CD8-positive, alpha-beta memory T cell (primary cell): ENCODE measurements at regions not wholly inside any gene's neighbourhood (a gene's known extent, or its start where the extent isn't known, plus 50 kb on each side); places are given as distances from the start of the nearest gene placed in this dataset.

ENCODE experiments used
- CTCF ChIA-PET: fragments of 350-600 bp; sonication (Branson Sonifier 250); formaldehyde crosslinking; loops from one replicate; lab custom pipeline; 2021; ENCODE audit warnings: antibody characterized with exemption; lab: Charles Lee
- POLR2A ChIA-PET: fragments of 350-600 bp; sonication (Branson Sonifier 250); formaldehyde crosslinking; loops from one replicate; lab custom pipeline; 2021; ENCODE audit warnings: antibody characterized with exemption; lab: Charles Lee
- DNase-seq, 5 donors: peaks; one replicate each; pipeline versions ENCODE4 v3.0.0 to v3.0.0-alpha.2; 2020 to 2022; ENCODE audit warnings: mixed read lengths in 1 of 5
- H3K27ac ChIP-seq: one replicate; pipeline ENCODE4 v1.7.0; 2013; ENCODE audit warnings: low read depth, mild to moderate bottlenecking, low read length, moderate library complexity
- H3K27me3 ChIP-seq: 2 replicates; pipeline ENCODE4 v1.7.0; 2013; ENCODE audit warnings: low read length, mild to moderate bottlenecking; ENCODE audit not compliant: insufficient read depth, poor library complexity, severe bottlenecking
- H3K36me3 ChIP-seq: 2 replicates; pipeline ENCODE4 v1.7.0; 2013; ENCODE audit warnings: mild to moderate bottlenecking, low read length, moderate library complexity; ENCODE audit not compliant: insufficient read depth
- H3K4me1 ChIP-seq: 2 replicates; pipeline ENCODE4 v1.7.0; 2013; ENCODE audit warnings: mild to moderate bottlenecking, low read length, moderate library complexity; ENCODE audit not compliant: insufficient read depth
- H3K4me3 ChIP-seq: 2 replicates; pipeline ENCODE4 v1.7.0; 2013; ENCODE audit warnings: mild to moderate bottlenecking, low read length
- H3K9me3 ChIP-seq: 2 replicates; pipeline ENCODE4 v1.7.0; 2013; ENCODE audit warnings: mild to moderate bottlenecking, low read length
- H3K27ac Mint-ChIP-seq, 8 donors: one replicate each; pipeline ENCODE4 v1.8.0; 2020 to 2021; ENCODE audit warnings: mixed read lengths in 8 of 8, mild to moderate bottlenecking in 6 of 8, inconsistent platforms in 3 of 8, moderate library complexity in 3 of 8
- H3K27me3 Mint-ChIP-seq, 2 donors: one replicate each; pipeline ENCODE4 v1.8.0; 2020 to 2021; ENCODE audit warnings: mixed read lengths in 2 of 2, mild to moderate bottlenecking in 1 of 2, moderate library complexity in 1 of 2
- H3K36me3 Mint-ChIP-seq, 3 donors: one replicate each; pipeline ENCODE4 v1.8.0; 2020 to 2021; ENCODE audit warnings: mixed read lengths in 3 of 3, inconsistent platforms in 1 of 3, mild to moderate bottlenecking in 1 of 3
- H3K4me1 Mint-ChIP-seq, 3 donors: one replicate each; pipeline ENCODE4 v1.8.0; 2020 to 2021; ENCODE audit warnings: mixed read lengths in 3 of 3, inconsistent platforms in 1 of 3, mild to moderate bottlenecking in 1 of 3
- H3K4me3 Mint-ChIP-seq, 7 donors: one replicate each; pipeline ENCODE4 v1.8.0; 2020 to 2021; ENCODE audit warnings: mixed read lengths in 7 of 7, mild to moderate bottlenecking in 6 of 7, moderate library complexity in 4 of 7, inconsistent platforms in 2 of 7
- H3K9me3 Mint-ChIP-seq, 5 donors: one replicate each; pipeline ENCODE4 v1.8.0; 2020 to 2022; ENCODE audit warnings: mixed read lengths in 5 of 5, mild to moderate bottlenecking in 3 of 5, moderate library complexity in 2 of 5, inconsistent platforms in 1 of 5

DNA sequence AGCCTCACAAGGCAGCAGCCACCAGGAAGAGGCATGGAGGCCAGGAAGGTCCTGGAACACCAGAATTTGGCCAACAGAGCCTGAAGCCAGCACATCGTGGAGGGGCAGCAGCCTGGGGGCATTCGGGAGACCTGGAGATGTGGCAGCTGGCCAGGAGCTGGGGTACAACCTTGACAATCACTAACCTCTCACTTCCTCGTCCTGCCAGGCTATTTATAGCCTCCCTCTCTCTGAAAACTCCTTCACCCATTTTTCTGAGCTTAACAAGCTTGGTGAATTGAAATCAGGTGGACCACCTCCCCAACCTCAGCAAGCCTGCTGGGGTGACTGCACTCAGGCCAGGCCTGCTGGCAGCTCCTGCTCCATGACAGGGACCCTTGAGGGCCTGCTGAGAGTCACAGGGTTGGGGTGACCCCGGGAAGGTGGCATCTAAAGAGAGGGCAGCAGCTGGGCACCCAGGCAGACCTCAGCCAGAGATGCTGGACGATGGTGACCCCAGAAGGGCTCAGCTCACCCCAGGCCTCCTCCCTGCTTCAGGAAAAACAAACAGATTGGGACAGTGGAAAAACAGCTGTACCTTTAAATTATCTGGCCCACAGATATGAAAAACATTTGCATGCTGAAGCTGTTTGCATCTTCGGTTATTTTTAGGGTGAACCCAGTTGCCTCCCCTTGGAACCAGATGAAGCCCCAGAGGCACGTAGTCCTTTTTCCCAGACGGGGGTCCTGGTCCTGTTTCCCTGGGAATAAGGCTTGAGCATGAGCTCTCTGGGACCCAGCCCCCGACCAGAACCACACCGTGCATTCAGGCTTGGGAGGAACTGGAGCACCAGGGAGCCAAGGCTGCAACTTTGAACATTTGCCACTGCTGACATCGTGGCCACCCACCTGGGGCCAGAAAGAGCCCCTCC is 67.0 kb downstream of the PITPNM2 start:
- H3K4me1 ChIP-seq, result peaks cover 2% of the 10 kb centered on the region
- Mint-ChIP-seq H3K4me3 (no peak overlapping the region), H3K27me3 (no peaks in the 10 kb centered on the region), H3K36me3 (no peaks in the 10 kb centered on the region), H3K27ac (peak overlapping the region in 2 of 8 donors; percentile 66 to 89), H3K9me3 (no peaks in the 10 kb centered on the region), H3K4me1 (peaks cover 0 to 2% (median 2%) of the 10 kb centered on the region in 3 donors)
- DNase-seq, result no peak
- CTCF ChIA-PET, result interaction anchor here (1.2 kb wide), 1 partner anchor 9 kb away, joined by 4 read pairs; no protein-coding TSS in a partner anchor
- no peaks in the 10 kb centered on the region for H3K27me3 ChIP-seq
- no peak overlapping the region for H3K27ac ChIP-seq
- H3K9me3 ChIP-seq, result no peaks in the 10 kb centered on the region
- H3K4me3 ChIP-seq, result no peak overlapping the region
- POLR2A ChIA-PET, result no interaction called here
- no peaks in the 10 kb centered on the region for H3K36me3 ChIP-seq

DNA sequence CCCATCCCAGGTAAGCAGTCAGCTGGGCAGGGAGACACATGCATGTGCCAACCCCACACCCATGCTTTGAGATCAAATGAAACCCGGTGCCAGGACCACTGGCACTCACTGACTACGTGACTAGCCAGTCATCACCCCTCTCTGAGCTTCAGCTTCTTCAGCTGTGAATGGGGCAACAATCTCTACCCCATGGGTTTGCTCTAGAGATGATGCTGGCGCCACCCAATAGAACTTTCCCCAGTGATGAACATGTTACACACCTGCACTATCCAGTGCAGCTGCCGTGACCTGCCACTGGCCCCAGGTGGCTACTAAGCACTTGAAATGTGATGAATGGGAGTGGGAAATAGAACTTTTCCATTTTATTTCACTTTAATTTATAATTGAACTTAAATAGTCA is 70.3 kb downstream of the PITPNM2 start:
- Mint-ChIP-seq H3K4me1 (peaks cover 19 to 23% (median 22%) of the 10 kb centered on the region in 3 donors), H3K9me3 (no peaks in the 10 kb centered on the region), H3K4me3 (no peak overlapping the region), H3K36me3 (no peaks in the 10 kb centered on the region), H3K27ac (peak overlapping the region in 2 of 8 donors; percentile 37 to 38), H3K27me3 (no peaks in the 10 kb centered on the region)
- no peak overlapping the region for H3K27ac ChIP-seq
- POLR2A ChIA-PET, result no interaction called here
- H3K36me3 ChIP-seq, result no peaks in the 10 kb centered on the region
- no peaks in the 10 kb centered on the region for H3K9me3 ChIP-seq
- peaks cover 19% of the 10 kb centered on the region for H3K4me1 ChIP-seq
- CTCF ChIA-PET, result no interaction called here
- DNase-seq, result no peak
- H3K4me3 ChIP-seq, result no peak overlapping the region
- H3K27me3 ChIP-seq, result no peaks in the 10 kb centered on the region

- H3K36me3 ChIP-seq, result no peaks in the 10 kb centered on the region
- H3K4me3 ChIP-seq, result no peak overlapping the region
- H3K27me3 ChIP-seq, result no peaks in the 10 kb centered on the region
- Mint-ChIP-seq H3K4me3 (no peak overlapping the region), H3K27me3 (no peaks in the 10 kb centered on the region), H3K4me1 (peaks cover 36 to 41% (median 37%) of the 10 kb centered on the region in 3 donors), H3K27ac (peak overlapping the region in 4 of 8 donors; percentile 11 to 69 (median 51)), H3K9me3 (no peaks in the 10 kb centered on the region), H3K36me3 (no peaks in the 10 kb centered on the region)
- no peaks in the 10 kb centered on the region for H3K9me3 ChIP-seq
- no peak overlapping the region for H3K27ac ChIP-seq
- ChIA-PET POLR2A (no interaction called here), CTCF (interaction anchor here (0.5 kb wide), 1 partner anchor 155 kb away, joined by 3 read pairs; no protein-coding TSS in a partner anchor)
- no peak for DNase-seq
- H3K4me1 ChIP-seq, result peaks cover 38% of the 10 kb centered on the region
Measured at GRCh38 chr12:123078531-123079155, 72.2 kb downstream of the PITPNM2 start.

DNA sequence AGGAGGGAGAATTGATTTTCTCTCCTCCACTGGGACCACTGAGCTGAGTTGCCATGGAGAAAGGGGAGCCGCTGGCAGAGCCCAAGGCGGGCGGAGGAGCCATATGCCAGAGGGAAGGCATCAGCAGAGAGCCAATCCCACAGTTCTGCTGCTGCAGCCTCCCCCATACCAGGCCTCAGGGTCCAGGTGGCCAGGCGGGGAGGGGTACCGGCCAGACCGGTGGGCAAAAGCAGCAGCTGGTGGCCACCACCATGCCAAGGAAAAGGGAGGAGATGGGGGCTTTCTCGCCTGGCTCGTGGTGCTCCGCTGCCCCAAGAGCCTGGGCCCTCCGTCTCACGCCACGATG is 72.8 kb downstream of the PITPNM2 start:
- H3K4me3 Mint-ChIP-seq, result no peak overlapping the region
- H3K4me1 Mint-ChIP-seq, result peaks cover 41 to 46% (median 42%) of the 10 kb centered on the region in 3 donors
- no peaks in the 10 kb centered on the region for H3K27me3 ChIP-seq
- no peaks in the 10 kb centered on the region for H3K27me3 Mint-ChIP-seq
- peaks cover 43% of the 10 kb centered on the region for H3K4me1 ChIP-seq
- no peak overlapping the region for H3K27ac Mint-ChIP-seq
- H3K27ac ChIP-seq, result no peak overlapping the region
- ChIA-PET CTCF (no interaction called here), POLR2A (no interaction called here)
- no peak overlapping the region for H3K4me3 ChIP-seq
- no peaks in the 10 kb centered on the region for H3K9me3 ChIP-seq
- no peaks in the 10 kb centered on the region for H3K36me3 ChIP-seq
- no peaks in the 10 kb centered on the region for H3K36me3 Mint-ChIP-seq
- no peak for DNase-seq
- no peaks in the 10 kb centered on the region for H3K9me3 Mint-ChIP-seq

DNA sequence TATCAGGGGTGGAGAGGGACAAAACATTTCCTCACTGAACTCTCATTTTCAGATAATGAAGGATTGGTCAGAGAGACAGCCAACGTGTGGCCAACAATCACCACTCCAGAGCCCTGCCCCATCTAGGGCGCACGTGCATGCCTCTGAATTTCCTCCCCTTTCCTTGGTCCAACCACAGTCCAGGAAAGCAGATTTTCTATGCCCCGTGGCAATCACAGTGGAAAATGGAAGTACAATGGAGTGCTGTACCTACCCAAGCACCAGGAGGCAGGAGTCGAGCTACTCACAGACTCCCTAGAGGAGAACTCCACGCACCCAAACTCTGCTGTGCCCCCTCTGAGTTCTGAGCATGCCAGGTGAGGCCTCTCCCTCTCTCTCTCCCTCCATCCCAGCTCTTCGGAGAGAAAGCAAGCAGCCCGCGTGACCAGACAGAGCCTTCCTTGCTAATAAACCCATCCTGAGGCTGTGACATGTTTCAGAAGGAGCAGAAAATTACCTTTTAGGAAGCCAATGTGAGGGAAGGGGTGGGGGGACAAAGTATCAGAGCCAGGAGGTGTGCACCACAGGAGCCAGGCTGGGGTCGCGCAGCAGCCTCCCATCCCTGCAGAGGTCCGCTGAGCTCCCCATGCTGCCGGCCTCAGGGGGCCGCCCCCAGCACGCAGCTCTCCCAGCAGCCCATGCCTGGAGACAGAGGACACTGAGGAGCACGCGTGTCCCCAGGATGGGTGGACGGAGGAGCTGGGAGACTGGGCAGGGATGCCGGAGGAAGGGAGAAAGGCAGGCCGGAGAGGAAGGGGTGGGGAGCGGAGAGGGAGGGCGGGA is 73.4 kb downstream of the PITPNM2 start:
- Histone ChIP-seq H3K9me3 (no peaks in the 10 kb centered on the region), H3K4me1 (peaks cover 49% of the 10 kb centered on the region), H3K27me3 (no peaks in the 10 kb centered on the region), H3K27ac (no peak overlapping the region), H3K36me3 (no peaks in the 10 kb centered on the region), H3K4me3 (no peak overlapping the region)
- peaks cover 42 to 48% (median 43%) of the 10 kb centered on the region in 3 donors for H3K4me1 Mint-ChIP-seq
- no peak for DNase-seq
- peak overlapping the region; percentile 86 to 99 (median 97) for H3K27ac Mint-ChIP-seq
- no peaks in the 10 kb centered on the region for H3K27me3 Mint-ChIP-seq
- H3K36me3 Mint-ChIP-seq, result no peaks in the 10 kb centered on the region
- CTCF ChIA-PET, result interaction anchor here (0.8 to 3.0 kb wide), 3 partner anchors 34 to 160 kb away, joined by 3 to 19 read pairs (median 7); partner anchors contain the start of gene PITPNM2
- POLR2A ChIA-PET, result interaction anchor here (1.4 kb wide), 1 partner anchor 155 kb away, joined by 4 read pairs; the partner anchor contains the start of gene MPHOSPH9
- H3K9me3 Mint-ChIP-seq, result no peaks in the 10 kb centered on the region
- peak overlapping the region in 3 of 7 donors; percentile 87 to 94 (median 88) for H3K4me3 Mint-ChIP-seq

- Mint-ChIP-seq H3K27me3 (no peaks in the 10 kb centered on the region), H3K4me1 (peaks cover 42 to 55% (median 43%) of the 10 kb centered on the region in 3 donors), H3K4me3 (peak overlapping the region; percentile 77 to 94 (median 87)), H3K9me3 (no peaks in the 10 kb centered on the region), H3K27ac (peak overlapping the region; percentile 86 to 99 (median 97)), H3K36me3 (no peaks in the 10 kb centered on the region)
- Histone ChIP-seq H3K36me3 (no peaks in the 10 kb centered on the region), H3K9me3 (no peaks in the 10 kb centered on the region), H3K4me1 (peaks cover 55% of the 10 kb centered on the region), H3K4me3 (peak overlapping the region; percentile 46), H3K27ac (peak overlapping the region; percentile 29), H3K27me3 (no peaks in the 10 kb centered on the region)
- CTCF ChIA-PET, result interaction anchor here (0.8 to 3.0 kb wide), 3 partner anchors 33 to 161 kb away, joined by 3 to 19 read pairs (median 7); partner anchors contain the start of gene PITPNM2
- POLR2A ChIA-PET, result interaction anchor here (0.9 to 1.4 kb wide), 3 partner anchors 10 to 156 kb away, joined by 3 to 4 read pairs (median 4); partner anchors contain the start of genes MPHOSPH9 and OGFOD2
- DNase-seq, result peak; percentile 17 to 64 (median 26)
Measured at GRCh38 chr12:123076604-123077297, 74.1 kb downstream of the PITPNM2 start.

DNA sequence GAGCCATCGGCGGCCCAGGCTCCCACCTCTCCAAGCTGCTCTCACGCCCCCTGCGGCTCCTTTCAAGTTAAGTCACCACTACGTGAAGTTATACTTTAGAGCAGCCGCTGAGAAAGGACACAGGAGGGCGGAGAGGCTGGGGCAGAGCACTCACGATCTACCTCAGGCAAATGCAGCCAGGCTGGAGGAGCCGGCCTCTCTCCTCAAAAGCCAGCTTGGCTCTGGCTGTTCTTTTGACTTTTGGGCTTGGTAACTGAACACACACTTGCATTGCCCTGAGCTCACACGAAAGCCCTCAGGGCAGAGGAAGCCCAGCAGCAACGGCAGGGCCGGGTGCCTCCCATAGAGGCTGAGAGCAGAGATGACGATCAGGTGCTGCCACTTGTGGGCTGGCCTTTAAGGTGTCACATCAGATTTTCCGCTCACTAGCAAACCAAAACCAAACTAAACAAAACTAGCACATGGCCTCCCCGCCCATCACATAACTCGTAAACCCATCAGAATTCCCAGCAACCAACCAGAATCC is 75.2 kb downstream of the PITPNM2 start:
- Mint-ChIP-seq H3K36me3 (no peaks in the 10 kb centered on the region), H3K4me1 (peaks cover 42 to 57% (median 43%) of the 10 kb centered on the region in 3 donors), H3K27ac (peak overlapping the region; percentile 86 to 99 (median 97)), H3K27me3 (no peaks in the 10 kb centered on the region), H3K4me3 (peak overlapping the region; percentile 77 to 94 (median 87)), H3K9me3 (no peaks in the 10 kb centered on the region)
- Histone ChIP-seq H3K36me3 (no peaks in the 10 kb centered on the region), H3K4me1 (peaks cover 62% of the 10 kb centered on the region), H3K4me3 (peak overlapping the region; percentile 46), H3K27me3 (no peaks in the 10 kb centered on the region), H3K9me3 (no peaks in the 10 kb centered on the region), H3K27ac (peak overlapping the region; percentile 29)
- peak; percentile 51 to 86 (median 77) for DNase-seq
- CTCF ChIA-PET, result interaction anchor here (0.7 to 3.0 kb wide), 12 partner anchors 9 to 167 kb away, joined by 3 to 19 read pairs (median 4); partner anchors contain the start of genes MPHOSPH9, MTRFR and PITPNM2
- POLR2A ChIA-PET, result interaction anchor here (0.5 to 1.4 kb wide), 6 partner anchors 47 to 382 kb away, joined by 3 to 4 read pairs (median 4); partner anchors contain the start of genes MPHOSPH9 and OGFOD2
